ENCODE measurements at regions not wholly inside any gene's neighbourhood (a gene's known extent, or its start where the extent isn't known, plus 50 kb on each side); places are given as distances from the start of the nearest gene placed in this dataset.

GRCh38 chr12:67099858-67100257 lies 169.3 kb upstream of the CAND1 start:
- Histone ChIP-seq H2AFZ (no peak overlapping the region), H3K36me3 (ENCODE audit: insufficient read depth) (no peaks in the 10 kb centered on the region), H3K4me2 (no peak overlapping the region), H3F3A (replicated peaks; ENCODE audit: low read depth) (no peaks in the 10 kb centered on the region), H4K20me1 (replicated peaks; ENCODE audit: insufficient read depth) (no peaks in the 10 kb centered on the region), H3K9me2 (ENCODE audit: insufficient read depth) (no peaks in the 10 kb centered on the region), H3K4me3 (no peak overlapping the region), H3K79me2 (replicated peaks; ENCODE audit: insufficient read depth) (no peaks in the 10 kb centered on the region), H3K4me1 (ENCODE audit: insufficient read depth) (0 out of 2 replicates have a peak, but pooled peaks cover 4% of the 10 kb centered on the region), H3K27me3 (ENCODE audit: insufficient read depth) (no peaks in the 10 kb centered on the region), H3K27ac (ENCODE audit: low read depth) (no peak overlapping the region)
- Mint-ChIP-seq H3K27me3 (ENCODE audit: insufficient read depth, low read depth, poor library complexity) (no peaks in the 10 kb centered on the region), H3K27ac (no peak overlapping the region), H3K4me3 (no peak overlapping the region), H3K4me1 (peaks cover 6% of the 10 kb centered on the region; the same call in 2 of the 3 replicates), H3K36me3 (ENCODE audit: low read depth) (no peaks in the 10 kb centered on the region), H3K9me3 (no peaks in the 10 kb centered on the region)
- DNase-seq (ENCODE audit: low spot score), result no peak
- ATAC-seq, result no peak
- no peak for TF ChIP-seq ZNF114 (CRISPR knock-in tag; IDR thresholded peaks at IDR 0.05)
- no peak for TF ChIP-seq STAT1 (IDR thresholded peaks at IDR 0.05; ENCODE audit: unreplicated experiment)
- TF ChIP-seq EZH2phosphoT487 (IDR thresholded peaks at IDR 0.05; ENCODE audit: unreplicated experiment), result no peak
- TF ChIP-seq REST (IDR thresholded peaks at IDR 0.05; ENCODE audit: unreplicated experiment), result no peak
- TF ChIP-seq, protein P1, sequence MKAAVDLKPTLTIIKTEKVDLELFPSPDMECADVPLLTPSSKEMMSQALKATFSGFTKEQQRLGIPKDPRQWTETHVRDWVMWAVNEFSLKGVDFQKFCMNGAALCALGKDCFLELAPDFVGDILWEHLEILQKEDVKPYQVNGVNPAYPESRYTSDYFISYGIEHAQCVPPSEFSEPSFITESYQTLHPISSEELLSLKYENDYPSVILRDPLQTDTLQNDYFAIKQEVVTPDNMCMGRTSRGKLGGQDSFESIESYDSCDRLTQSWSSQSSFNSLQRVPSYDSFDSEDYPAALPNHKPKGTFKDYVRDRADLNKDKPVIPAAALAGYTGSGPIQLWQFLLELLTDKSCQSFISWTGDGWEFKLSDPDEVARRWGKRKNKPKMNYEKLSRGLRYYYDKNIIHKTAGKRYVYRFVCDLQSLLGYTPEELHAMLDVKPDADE (IDR thresholded peaks at IDR 0.05), result no peak
- TF ChIP-seq, protein P2, sequence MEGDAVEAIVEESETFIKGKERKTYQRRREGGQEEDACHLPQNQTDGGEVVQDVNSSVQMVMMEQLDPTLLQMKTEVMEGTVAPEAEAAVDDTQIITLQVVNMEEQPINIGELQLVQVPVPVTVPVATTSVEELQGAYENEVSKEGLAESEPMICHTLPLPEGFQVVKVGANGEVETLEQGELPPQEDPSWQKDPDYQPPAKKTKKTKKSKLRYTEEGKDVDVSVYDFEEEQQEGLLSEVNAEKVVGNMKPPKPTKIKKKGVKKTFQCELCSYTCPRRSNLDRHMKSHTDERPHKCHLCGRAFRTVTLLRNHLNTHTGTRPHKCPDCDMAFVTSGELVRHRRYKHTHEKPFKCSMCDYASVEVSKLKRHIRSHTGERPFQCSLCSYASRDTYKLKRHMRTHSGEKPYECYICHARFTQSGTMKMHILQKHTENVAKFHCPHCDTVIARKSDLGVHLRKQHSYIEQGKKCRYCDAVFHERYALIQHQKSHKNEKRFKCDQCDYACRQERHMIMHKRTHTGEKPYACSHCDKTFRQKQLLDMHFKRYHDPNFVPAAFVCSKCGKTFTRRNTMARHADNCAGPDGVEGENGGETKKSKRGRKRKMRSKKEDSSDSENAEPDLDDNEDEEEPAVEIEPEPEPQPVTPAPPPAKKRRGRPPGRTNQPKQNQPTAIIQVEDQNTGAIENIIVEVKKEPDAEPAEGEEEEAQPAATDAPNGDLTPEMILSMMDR (conservative IDR thresholded peaks at IDR 0.05; ENCODE audit: low read depth in 2 of 2), result no peak
- TF ChIP-seq POLR2AphosphoS5 (IDR thresholded peaks at IDR 0.05; ENCODE audit: low read depth), result no peak
- TF ChIP-seq ZNF331 (CRISPR knock-in tag; IDR thresholded peaks at IDR 0.05; ENCODE audit: low read depth), result no peak
- TF ChIP-seq, protein P3, sequence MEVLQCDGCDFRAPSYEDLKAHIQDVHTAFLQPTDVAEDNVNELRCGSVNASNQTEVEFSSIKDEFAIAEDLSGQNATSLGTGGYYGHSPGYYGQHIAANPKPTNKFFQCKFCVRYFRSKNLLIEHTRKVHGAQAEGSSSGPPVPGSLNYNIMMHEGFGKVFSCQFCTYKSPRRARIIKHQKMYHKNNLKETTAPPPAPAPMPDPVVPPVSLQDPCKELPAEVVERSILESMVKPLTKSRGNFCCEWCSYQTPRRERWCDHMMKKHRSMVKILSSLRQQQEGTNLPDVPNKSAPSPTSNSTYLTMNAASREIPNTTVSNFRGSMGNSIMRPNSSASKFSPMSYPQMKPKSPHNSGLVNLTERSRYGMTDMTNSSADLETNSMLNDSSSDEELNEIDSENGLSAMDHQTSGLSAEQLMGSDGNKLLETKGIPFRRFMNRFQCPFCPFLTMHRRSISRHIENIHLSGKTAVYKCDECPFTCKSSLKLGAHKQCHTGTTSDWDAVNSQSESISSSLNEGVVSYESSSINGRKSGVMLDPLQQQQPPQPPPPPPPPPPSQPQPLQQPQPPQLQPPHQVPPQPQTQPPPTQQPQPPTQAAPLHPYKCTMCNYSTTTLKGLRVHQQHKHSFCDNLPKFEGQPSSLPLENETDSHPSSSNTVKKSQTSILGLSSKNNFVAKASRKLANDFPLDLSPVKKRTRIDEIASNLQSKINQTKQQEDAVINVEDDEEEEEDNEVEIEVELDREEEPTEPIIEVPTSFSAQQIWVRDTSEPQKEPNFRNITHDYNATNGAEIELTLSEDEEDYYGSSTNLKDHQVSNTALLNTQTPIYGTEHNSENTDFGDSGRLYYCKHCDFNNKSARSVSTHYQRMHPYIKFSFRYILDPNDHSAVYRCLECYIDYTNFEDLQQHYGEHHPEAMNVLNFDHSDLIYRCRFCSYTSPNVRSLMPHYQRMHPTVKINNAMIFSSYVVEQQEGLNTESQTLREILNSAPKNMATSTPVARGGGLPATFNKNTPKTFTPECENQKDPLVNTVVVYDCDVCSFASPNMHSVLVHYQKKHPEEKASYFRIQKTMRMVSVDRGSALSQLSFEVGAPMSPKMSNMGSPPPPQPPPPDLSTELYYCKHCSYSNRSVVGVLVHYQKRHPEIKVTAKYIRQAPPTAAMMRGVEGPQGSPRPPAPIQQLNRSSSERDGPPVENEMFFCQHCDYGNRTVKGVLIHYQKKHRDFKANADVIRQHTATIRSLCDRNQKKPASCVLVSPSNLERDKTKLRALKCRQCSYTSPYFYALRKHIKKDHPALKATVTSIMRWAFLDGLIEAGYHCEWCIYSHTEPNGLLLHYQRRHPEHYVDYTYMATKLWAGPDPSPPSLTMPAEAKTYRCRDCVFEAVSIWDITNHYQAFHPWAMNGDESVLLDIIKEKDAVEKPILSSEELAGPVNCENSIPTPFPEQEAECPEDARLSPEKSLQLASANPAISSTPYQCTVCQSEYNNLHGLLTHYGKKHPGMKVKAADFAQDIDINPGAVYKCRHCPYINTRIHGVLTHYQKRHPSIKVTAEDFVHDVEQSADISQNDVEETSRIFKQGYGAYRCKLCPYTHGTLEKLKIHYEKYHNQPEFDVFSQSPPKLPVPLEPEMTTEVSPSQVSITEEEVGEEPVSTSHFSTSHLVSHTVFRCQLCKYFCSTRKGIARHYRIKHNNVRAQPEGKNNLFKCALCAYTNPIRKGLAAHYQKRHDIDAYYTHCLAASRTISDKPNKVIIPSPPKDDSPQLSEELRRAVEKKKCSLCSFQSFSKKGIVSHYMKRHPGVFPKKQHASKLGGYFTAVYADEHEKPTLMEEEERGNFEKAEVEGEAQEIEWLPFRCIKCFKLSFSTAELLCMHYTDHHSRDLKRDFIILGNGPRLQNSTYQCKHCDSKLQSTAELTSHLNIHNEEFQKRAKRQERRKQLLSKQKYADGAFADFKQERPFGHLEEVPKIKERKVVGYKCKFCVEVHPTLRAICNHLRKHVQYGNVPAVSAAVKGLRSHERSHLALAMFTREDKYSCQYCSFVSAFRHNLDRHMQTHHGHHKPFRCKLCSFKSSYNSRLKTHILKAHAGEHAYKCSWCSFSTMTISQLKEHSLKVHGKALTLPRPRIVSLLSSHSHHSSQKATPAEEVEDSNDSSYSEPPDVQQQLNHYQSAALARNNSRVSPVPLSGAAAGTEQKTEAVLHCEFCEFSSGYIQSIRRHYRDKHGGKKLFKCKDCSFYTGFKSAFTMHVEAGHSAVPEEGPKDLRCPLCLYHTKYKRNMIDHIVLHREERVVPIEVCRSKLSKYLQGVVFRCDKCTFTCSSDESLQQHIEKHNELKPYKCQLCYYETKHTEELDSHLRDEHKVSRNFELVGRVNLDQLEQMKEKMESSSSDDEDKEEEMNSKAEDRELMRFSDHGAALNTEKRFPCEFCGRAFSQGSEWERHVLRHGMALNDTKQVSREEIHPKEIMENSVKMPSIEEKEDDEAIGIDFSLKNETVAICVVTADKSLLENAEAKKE (CRISPR knock-in tag; IDR thresholded peaks at IDR 0.05), result no peak
- TF ChIP-seq EZH2 (IDR thresholded peaks at IDR 0.05; ENCODE audit: low read depth, unreplicated experiment), result no peak
- no peak for TF ChIP-seq CREB1 (CRISPR knock-in tag; IDR thresholded peaks at IDR 0.05; ENCODE audit: low read depth)
- TF ChIP-seq NANOG (IDR thresholded peaks at IDR 0.05; ENCODE audit: borderline replicate concordance), result no peak
- TF ChIP-seq JUNB (IDR thresholded peaks at IDR 0.05; ENCODE audit: unreplicated experiment), result no peak
